ENCODE measurements at regions not wholly inside any gene's neighbourhood (a gene's known extent, or its start where the extent isn't known, plus 50 kb on each side); places are given as distances from the start of the nearest gene placed in this dataset.

GRCh38 chr3:43844757-43845156 is 154.0 kb downstream of the ABHD5 start:
- no peak for TF ChIP-seq CTCF (IDR thresholded peaks at IDR 0.05)
- no peak for TF ChIP-seq POLR2A (IDR thresholded peaks at IDR 0.05)
- no peak for TF ChIP-seq POLR2AphosphoS5 (IDR thresholded peaks at IDR 0.05)

Measured in gastroesophageal sphincter (tissue), 3 donors.